ENCODE measurements at regions not wholly inside any gene's neighbourhood (a gene's known extent, or its start where the extent isn't known, plus 50 kb on each side); places are given as distances from the start of the nearest gene placed in this dataset.

GRCh38 chr3:70517124-70517890 is 204.9 kb upstream of the MDFIC2 start:
- TF ChIP-seq RAD21 (IDR thresholded peaks at IDR 0.05; ENCODE audit: low read depth) (no peak), FOXM1 (IDR thresholded peaks at IDR 0.05; ENCODE audit: borderline replicate concordance, low read depth) (no peak), YY1 (IDR thresholded peaks at IDR 0.05; ENCODE audit: low read depth) (no peak), TAF1 (IDR thresholded peaks at IDR 0.05; ENCODE audit: low read depth) (no peak), NFIC (IDR thresholded peaks at IDR 0.05) (no peak), CREB1 (IDR thresholded peaks at IDR 0.05; ENCODE audit: low read depth) (no peak), ZBTB7A (IDR thresholded peaks at IDR 0.05; ENCODE audit: low read depth) (no peak), CEBPB (IDR thresholded peaks at IDR 0.05) (no peak), TCF12 (IDR thresholded peaks at IDR 0.05; ENCODE audit: low read depth) (no peak), EP300 (IDR thresholded peaks at IDR 0.05; ENCODE audit: borderline replicate concordance) (no peak), EGR1 (IDR thresholded peaks at IDR 0.05) (no peak), TEAD4 (IDR thresholded peaks at IDR 0.05) (no peak), USF1 (IDR thresholded peaks at IDR 0.05) (no peak)
- TF ChIP-seq, protein P1, sequence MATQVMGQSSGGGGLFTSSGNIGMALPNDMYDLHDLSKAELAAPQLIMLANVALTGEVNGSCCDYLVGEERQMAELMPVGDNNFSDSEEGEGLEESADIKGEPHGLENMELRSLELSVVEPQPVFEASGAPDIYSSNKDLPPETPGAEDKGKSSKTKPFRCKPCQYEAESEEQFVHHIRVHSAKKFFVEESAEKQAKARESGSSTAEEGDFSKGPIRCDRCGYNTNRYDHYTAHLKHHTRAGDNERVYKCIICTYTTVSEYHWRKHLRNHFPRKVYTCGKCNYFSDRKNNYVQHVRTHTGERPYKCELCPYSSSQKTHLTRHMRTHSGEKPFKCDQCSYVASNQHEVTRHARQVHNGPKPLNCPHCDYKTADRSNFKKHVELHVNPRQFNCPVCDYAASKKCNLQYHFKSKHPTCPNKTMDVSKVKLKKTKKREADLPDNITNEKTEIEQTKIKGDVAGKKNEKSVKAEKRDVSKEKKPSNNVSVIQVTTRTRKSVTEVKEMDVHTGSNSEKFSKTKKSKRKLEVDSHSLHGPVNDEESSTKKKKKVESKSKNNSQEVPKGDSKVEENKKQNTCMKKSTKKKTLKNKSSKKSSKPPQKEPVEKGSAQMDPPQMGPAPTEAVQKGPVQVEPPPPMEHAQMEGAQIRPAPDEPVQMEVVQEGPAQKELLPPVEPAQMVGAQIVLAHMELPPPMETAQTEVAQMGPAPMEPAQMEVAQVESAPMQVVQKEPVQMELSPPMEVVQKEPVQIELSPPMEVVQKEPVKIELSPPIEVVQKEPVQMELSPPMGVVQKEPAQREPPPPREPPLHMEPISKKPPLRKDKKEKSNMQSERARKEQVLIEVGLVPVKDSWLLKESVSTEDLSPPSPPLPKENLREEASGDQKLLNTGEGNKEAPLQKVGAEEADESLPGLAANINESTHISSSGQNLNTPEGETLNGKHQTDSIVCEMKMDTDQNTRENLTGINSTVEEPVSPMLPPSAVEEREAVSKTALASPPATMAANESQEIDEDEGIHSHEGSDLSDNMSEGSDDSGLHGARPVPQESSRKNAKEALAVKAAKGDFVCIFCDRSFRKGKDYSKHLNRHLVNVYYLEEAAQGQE (IDR thresholded peaks at IDR 0.05; ENCODE audit: low read depth) = no peak
- TF ChIP-seq, protein P2, sequence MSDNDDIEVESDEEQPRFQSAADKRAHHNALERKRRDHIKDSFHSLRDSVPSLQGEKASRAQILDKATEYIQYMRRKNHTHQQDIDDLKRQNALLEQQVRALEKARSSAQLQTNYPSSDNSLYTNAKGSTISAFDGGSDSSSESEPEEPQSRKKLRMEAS (IDR thresholded peaks at IDR 0.05) = no peak

DNA sequence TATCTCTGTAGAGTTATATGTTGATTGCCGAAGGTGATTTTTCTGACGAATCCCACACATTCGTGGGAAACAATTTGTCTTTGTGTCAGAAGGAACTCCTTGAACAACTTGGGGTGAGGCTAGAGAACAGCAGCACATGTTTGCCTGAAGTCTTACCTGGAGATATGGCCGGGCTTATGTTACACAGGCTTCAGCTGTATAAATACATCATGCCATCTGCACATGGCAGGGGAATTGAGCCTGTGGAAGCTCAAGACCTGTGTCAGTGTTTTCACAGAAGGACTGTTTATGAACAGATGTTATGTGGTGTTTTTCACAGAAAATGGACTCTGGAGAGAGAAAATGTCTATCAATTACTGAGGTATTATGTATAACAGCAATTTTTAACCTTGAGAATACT is 203.6 kb upstream of the MDFIC2 start:
- no peak for TF ChIP-seq FOXM1 (IDR thresholded peaks at IDR 0.05; ENCODE audit: borderline replicate concordance, low read depth)
- TF ChIP-seq EP300 (IDR thresholded peaks at IDR 0.05; ENCODE audit: borderline replicate concordance) = no peak
- TF ChIP-seq, protein P2 (IDR thresholded peaks at IDR 0.05) = no peak
- no peak for TF ChIP-seq RAD21 (IDR thresholded peaks at IDR 0.05; ENCODE audit: low read depth)

DNA sequence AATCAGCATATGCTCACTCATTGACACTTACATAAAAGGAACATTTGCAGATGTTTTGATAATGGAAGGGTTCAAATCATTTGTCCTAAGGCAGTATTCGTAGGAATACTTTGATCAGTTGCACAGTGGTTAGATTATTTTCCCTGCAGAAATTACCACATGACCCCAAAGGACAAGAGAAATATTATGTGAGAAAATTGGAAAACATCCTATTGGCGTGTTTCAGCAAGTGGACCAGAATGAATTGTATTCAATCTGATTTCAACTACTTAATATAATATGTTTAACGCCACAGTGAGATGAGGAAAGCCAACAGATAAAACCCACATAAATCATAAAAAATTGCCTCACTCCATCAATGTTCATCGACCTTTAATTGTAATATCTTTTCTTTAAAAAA is 195.0 kb upstream of the MDFIC2 start:
- TF ChIP-seq ZBTB7A (IDR thresholded peaks at IDR 0.05; ENCODE audit: low read depth) = no peak

DNA sequence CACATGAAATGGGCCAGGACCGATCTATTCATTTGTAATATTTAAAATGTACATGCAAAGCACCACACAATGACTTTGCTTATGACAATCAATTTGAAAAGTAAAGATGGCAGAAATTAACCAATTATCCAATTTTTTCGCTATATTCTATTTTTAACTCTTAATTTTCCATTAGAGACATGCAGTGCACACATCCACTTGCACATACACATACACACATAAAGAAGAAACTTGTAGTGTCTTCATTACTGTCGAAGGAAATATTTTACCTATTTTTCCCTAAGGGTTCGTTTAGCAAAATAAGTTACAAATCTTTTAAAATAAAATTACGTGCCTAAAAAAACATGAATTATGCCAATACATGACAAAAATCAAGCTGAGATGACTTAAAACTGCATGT is 194.3 kb upstream of the MDFIC2 start:
- TF ChIP-seq FOXM1 (IDR thresholded peaks at IDR 0.05; ENCODE audit: borderline replicate concordance, low read depth) (no peak), EP300 (IDR thresholded peaks at IDR 0.05; ENCODE audit: borderline replicate concordance) (no peak), CEBPB (IDR thresholded peaks at IDR 0.05) (no peak), TAF1 (IDR thresholded peaks at IDR 0.05; ENCODE audit: low read depth) (no peak), CREB1 (IDR thresholded peaks at IDR 0.05; ENCODE audit: low read depth) (no peak), NFIC (IDR thresholded peaks at IDR 0.05) (no peak)
- TF ChIP-seq, protein P1 (IDR thresholded peaks at IDR 0.05; ENCODE audit: low read depth) = no peak

DNA sequence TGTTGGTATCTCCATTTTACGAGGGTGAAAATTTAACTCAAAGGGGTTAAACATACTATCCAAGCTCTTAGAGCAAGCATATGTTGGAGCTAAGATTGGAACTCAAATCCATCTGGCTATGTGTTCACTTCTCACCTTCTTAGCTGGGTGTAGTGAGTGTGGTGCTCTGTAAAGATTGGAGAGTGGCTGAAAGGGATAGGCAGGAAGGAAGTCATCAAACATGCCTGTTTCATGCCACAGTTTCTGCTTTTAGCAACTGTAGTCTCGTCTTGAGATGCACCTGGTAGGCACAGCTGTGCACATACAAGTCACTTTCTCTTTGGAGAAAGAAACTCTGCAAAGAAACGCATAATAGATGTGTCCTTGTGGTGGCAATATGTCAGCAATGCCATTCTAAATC is 189.1 kb upstream of the MDFIC2 start:
- TF ChIP-seq TEAD4 (IDR thresholded peaks at IDR 0.05) (no peak), EP300 (IDR thresholded peaks at IDR 0.05; ENCODE audit: borderline replicate concordance) (no peak), USF1 (IDR thresholded peaks at IDR 0.05) (no peak), TCF12 (IDR thresholded peaks at IDR 0.05; ENCODE audit: low read depth) (no peak), ZBTB7A (IDR thresholded peaks at IDR 0.05; ENCODE audit: low read depth) (no peak), EGR1 (IDR thresholded peaks at IDR 0.05) (no peak), YY1 (IDR thresholded peaks at IDR 0.05; ENCODE audit: low read depth) (no peak), FOXM1 (IDR thresholded peaks at IDR 0.05; ENCODE audit: borderline replicate concordance, low read depth) (no peak), RAD21 (IDR thresholded peaks at IDR 0.05; ENCODE audit: low read depth) (no peak), CREB1 (IDR thresholded peaks at IDR 0.05; ENCODE audit: low read depth) (no peak), CEBPB (IDR thresholded peaks at IDR 0.05) (no peak), TAF1 (IDR thresholded peaks at IDR 0.05; ENCODE audit: low read depth) (no peak), NFIC (IDR thresholded peaks at IDR 0.05) (no peak)
- TF ChIP-seq, protein P2 (IDR thresholded peaks at IDR 0.05) = no peak
- TF ChIP-seq, protein P1 (IDR thresholded peaks at IDR 0.05; ENCODE audit: low read depth) = no peak
